K562 (cell line): ENCODE measurements at regions not wholly inside any gene's neighbourhood (a gene's known extent, or its start where the extent isn't known, plus 50 kb on each side); places are given as distances from the start of the nearest gene placed in this dataset.
A peak's percentile ranks its signal among the peaks of the same experiment; 100 is the strongest.

Source experiments
- ATAC-seq: fragments of 200-7000 bp; cut with Tn5 transposase; 3 replicates; pipeline ENCODE4 v1.9.1; 2020; ENCODE audit warnings: moderate library complexity
- BruUV-seq: library from RNA; stranded (reverse); fragments of 400-500 nt; replicated peaks from 2 replicates; lab custom pipeline; 2021; lab: Mats Ljungman, UMichigan
- CTCF ChIA-PET: fragments of 300-600 bp; formaldehyde crosslinking; extraction: SDS; loops from one replicate; lab custom pipeline; 2021; ENCODE audit warnings: low intra/inter-chr PET ratio; lab: Yijun Ruan, JAX
- POLR2A ChIA-PET: fragments of 300-600, 350-650 bp; sonication (Branson Sonifier 250); formaldehyde crosslinking; extraction: SDS; loops from one replicate; lab custom pipeline; 2021; ENCODE audit warnings: antibody characterized with exemption, inconsistent platforms; lab: Yijun Ruan, JAX
- DNase-seq, 4 experiments: peaks; one replicate each; pipeline versions ENCODE4 v3.0.0 to v3.0.0-alpha.2; 2011 to 2018; ENCODE audit warnings: low spot score in 3 of 4, mixed read lengths in 3 of 4; ENCODE audit errors: extremely low read depth in 1 of 4
- FAIRE-seq: peaks from 2 replicates; lab custom pipeline; 2011; peaks lifted over from hg19 to GRCh38; lab: Jason Lieb, UNC
- H2AFZ ChIP-seq: 2 replicates; pipeline ENCODE4 v1.6.0; 2011; ENCODE audit warnings: low read depth, low read length, control low read depth, inconsistent platforms
- H3K27ac ChIP-seq: fragments of 200-600 bp; 3 replicates; pipeline ENCODE4 v1.8.0; 2011; ENCODE audit warnings: low read depth, mild to moderate bottlenecking, control low read depth, inconsistent platforms, low read length, moderate library complexity, mixed read lengths; ENCODE audit errors: extremely low read depth
- H3K27me3 ChIP-seq, 2 experiments: fragments of 300-600 bp in 1 of 2; 2 replicates in 1 of 2; 3 replicates in 1 of 2; pipeline versions ENCODE4 v1.6.0 to v1.8.0; 2011; ENCODE audit warnings: inconsistent platforms in 2 of 2, low read length in 2 of 2, mild to moderate bottlenecking in 1 of 2, mixed read lengths in 1 of 2, moderate library complexity in 1 of 2; ENCODE audit not compliant: control insufficient read depth in 2 of 2, insufficient read depth in 2 of 2
- H3K36me3 ChIP-seq: fragments of 300-600 bp; 3 replicates; pipeline ENCODE4 v1.8.0; 2011; ENCODE audit warnings: mild to moderate bottlenecking, low read length, inconsistent platforms; ENCODE audit not compliant: control insufficient read depth, insufficient read depth
- H3K4me1 ChIP-seq, 2 experiments: fragments of 200-600 bp in 1 of 2; replicated peaks in 1 of 2; 2 replicates in 1 of 2; 3 replicates in 1 of 2; pipeline versions ENCODE4 v1.5.1 to v1.8.0; 2011; ENCODE audit warnings: inconsistent platforms in 2 of 2, low read length in 2 of 2, mild to moderate bottlenecking in 1 of 2, mixed read lengths in 1 of 2, moderate library complexity in 1 of 2; ENCODE audit not compliant: control insufficient read depth in 2 of 2, insufficient read depth in 2 of 2
- H3K4me2 ChIP-seq: 2 replicates; pipeline ENCODE4 v1.6.1; 2011; ENCODE audit warnings: low read length, control low read depth, inconsistent platforms, mixed read lengths; ENCODE audit not compliant: insufficient read depth
- H3K4me3 ChIP-seq: fragments of 200-600 bp; sonication (generic), shearing (Covaris generic); 2 replicates; pipeline ENCODE4 v1.5.1; 2016; ENCODE audit warnings: control low read depth, inconsistent platforms
- H3K79me2 ChIP-seq: fragments of 200-600 bp; 3 replicates; pipeline ENCODE4 v1.8.0; 2011; ENCODE audit warnings: low read length, inconsistent platforms; ENCODE audit not compliant: control insufficient read depth, insufficient read depth
- H3K9ac ChIP-seq, 2 experiments: 2 replicates each; pipeline versions ENCODE4 v1.6.0 to v1.6.1; 2011; ENCODE audit warnings: low read depth in 2 of 2, low read length in 2 of 2, control low read depth in 1 of 2, inconsistent platforms in 1 of 2, mild to moderate bottlenecking in 1 of 2, mixed read lengths in 1 of 2; ENCODE audit not compliant: insufficient read depth in 1 of 2
- H3K9me1 ChIP-seq: one replicate; pipeline ENCODE4 v1.6.0; 2011; ENCODE audit warnings: inconsistent platforms, mild to moderate bottlenecking, low read length, moderate library complexity; ENCODE audit not compliant: control insufficient read depth, insufficient read depth
- H3K9me3 ChIP-seq: replicated peaks from 2 replicates; pipeline ENCODE4 v1.5.1; 2011; ENCODE audit warnings: low read depth, low read length, inconsistent platforms; ENCODE audit not compliant: control insufficient read depth, insufficient read depth
- H4K20me1 ChIP-seq: replicated peaks from 2 replicates; pipeline ENCODE4 v1.6.1; 2011; ENCODE audit warnings: low read length, inconsistent platforms, mixed read lengths; ENCODE audit not compliant: control insufficient read depth, insufficient read depth
- RBM25 ChIP-seq: fragments of 200-400 bp; formaldehyde crosslinking; IDR thresholded peaks from 2 replicates; pipeline ENCODE4 v1.6.1; 2018; ENCODE audit warnings: low read length, low read depth, moderate library complexity; ENCODE audit not compliant: severe bottlenecking
- SRSF9 ChIP-seq: fragments of 200-400 bp; formaldehyde crosslinking; IDR thresholded peaks from 2 replicates; pipeline ENCODE4 v1.6.1; 2017; ENCODE audit warnings: low read depth, low read length, borderline replicate concordance
- ZNF239 ChIP-seq: fragments of 250-450 bp; sonication (Bioruptor Pico); IDR thresholded peaks from 2 replicates; pipeline ENCODE4 v1.4.0; 2020; ENCODE audit warnings: mild to moderate bottlenecking
- ZNF324 ChIP-seq: fragments of 250-450 bp; sonication (Bioruptor Pico); IDR thresholded peaks from 2 replicates; pipeline ENCODE4 v1.4.0; 2020; ENCODE audit warnings: mild to moderate bottlenecking
- WGBS: fragments of 100-300 bp; shearing (Covaris generic); methylation state at CpG from one replicate; pipeline ENCODE4 v1.1.6; 2016; ENCODE audit warnings: low coverage, mixed read lengths; ENCODE audit not compliant: insufficient coverage; ENCODE audit errors: missing lambda C conversion rate; 5-methylcytosine and 5-hydroxymethylcytosine counted together
- in situ Hi-C: fragments of 300-500 bp; cut with MboI; formaldehyde crosslinking; loops from 4 replicates; pipeline ENCODE4 v1.15.0; 2018; ENCODE audit warnings: inconsistent platforms, mixed read lengths
- intact Hi-C: fragments of 100-400 bp; cut with micrococcal nuclease; formaldehyde crosslinking; loops from 2 replicates; pipeline ENCODE4 v1.14.2; 2022
- TF ChIP-seq, protein P1 (sequence below): sonication (generic); formaldehyde crosslinking; IDR thresholded peaks from 2 replicates; pipeline ENCODE4 v1.8.0; 2022; ENCODE audit warnings: mild to moderate bottlenecking, missing genetic modification reagents, borderline replicate concordance

DNA sequence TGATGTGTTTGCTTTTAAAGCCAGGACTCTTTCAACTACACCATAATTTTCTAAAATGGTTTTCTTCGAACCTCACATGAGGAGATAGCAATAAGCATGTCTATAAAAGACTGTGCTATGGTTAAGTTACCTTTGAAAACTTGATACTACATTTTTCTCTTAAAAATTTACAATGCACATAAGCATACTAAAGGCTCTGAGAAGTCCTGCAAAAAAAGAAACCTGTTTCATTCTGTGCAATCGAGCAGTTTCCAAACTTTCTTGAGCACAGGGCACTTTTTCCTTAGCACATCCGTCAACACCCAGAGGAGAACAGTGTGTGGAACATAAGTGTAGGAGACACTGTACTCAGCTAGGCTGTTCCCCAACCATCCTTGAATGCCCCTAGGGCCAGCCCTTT lies 144.1 kb upstream of the ARHGAP20 start:
- no peak overlapping the region for H3K9ac ChIP-seq
- H3K27me3 ChIP-seq: no peaks in the 10 kb centered on the region
- no peaks in the 10 kb centered on the region for H4K20me1 ChIP-seq
- H3K4me2 ChIP-seq: no peak overlapping the region
- H3K79me2 ChIP-seq: no peaks in the 10 kb centered on the region
- intact Hi-C loops: no loop called here
- H3K27ac ChIP-seq: no peak overlapping the region
- no peaks in the 10 kb centered on the region for H3K4me1 ChIP-seq
- H3K36me3 ChIP-seq: no peaks in the 10 kb centered on the region
- BruUV-seq: no TSS peak
- no peaks in the 10 kb centered on the region for H3K9me3 ChIP-seq
- no peak overlapping the region for H3K4me3 ChIP-seq
- DNase-seq: no peak
- no peak overlapping the region for H2AFZ ChIP-seq
- TF ChIP-seq, protein P1, sequence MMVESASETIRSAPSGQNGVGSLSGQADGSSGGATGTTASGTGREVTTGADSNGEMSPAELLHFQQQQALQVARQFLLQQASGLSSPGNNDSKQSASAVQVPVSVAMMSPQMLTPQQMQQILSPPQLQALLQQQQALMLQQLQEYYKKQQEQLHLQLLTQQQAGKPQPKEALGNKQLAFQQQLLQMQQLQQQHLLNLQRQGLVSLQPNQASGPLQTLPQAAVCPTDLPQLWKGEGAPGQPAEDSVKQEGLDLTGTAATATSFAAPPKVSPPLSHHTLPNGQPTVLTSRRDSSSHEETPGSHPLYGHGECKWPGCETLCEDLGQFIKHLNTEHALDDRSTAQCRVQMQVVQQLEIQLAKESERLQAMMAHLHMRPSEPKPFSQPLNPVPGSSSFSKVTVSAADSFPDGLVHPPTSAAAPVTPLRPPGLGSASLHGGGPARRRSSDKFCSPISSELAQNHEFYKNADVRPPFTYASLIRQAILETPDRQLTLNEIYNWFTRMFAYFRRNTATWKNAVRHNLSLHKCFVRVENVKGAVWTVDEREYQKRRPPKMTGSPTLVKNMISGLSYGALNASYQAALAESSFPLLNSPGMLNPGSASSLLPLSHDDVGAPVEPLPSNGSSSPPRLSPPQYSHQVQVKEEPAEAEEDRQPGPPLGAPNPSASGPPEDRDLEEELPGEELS (CRISPR knock-in tag): no peak
- peak; percentile 72 for TF ChIP-seq ZNF324 (CRISPR knock-in tag)
- TF ChIP-seq RBM25: peak; percentile 3
- TF ChIP-seq SRSF9: no peak
- peak; percentile 90 for TF ChIP-seq ZNF239 (CRISPR knock-in tag)
- TF ChIP-seq, all 486 proteins: peak for 3
- FAIRE-seq: no peak
- WGBS: 0% methylated on average over 3 of the region's 3 CpGs
- POLR2A ChIA-PET: no interaction called here
- in situ Hi-C loops: no loop called here
- H3K9me1 ChIP-seq: no peaks in the 10 kb centered on the region
- ATAC-seq: no peak
- CTCF ChIA-PET: no interaction called here
